PFSK-1 (cell line): ENCODE measurements at regions not wholly inside any gene's neighbourhood (a gene's known extent, or its start where the extent isn't known, plus 50 kb on each side); places are given as distances from the start of the nearest gene placed in this dataset.

Experiments
- POLR2AphosphoS5 ChIP-seq: IDR thresholded peaks from 2 replicates; pipeline ENCODE4 v1.6.1; 2012; ENCODE audit warnings: low read depth, mild to moderate bottlenecking, control low read depth, low read length, moderate library complexity
- SIN3A ChIP-seq: IDR thresholded peaks from 2 replicates; pipeline ENCODE4 v1.6.1; 2012; ENCODE audit warnings: mild to moderate bottlenecking, low read length, moderate library complexity, borderline replicate concordance; ENCODE audit not compliant: insufficient read depth
- TAF1 ChIP-seq: IDR thresholded peaks from 2 replicates; pipeline ENCODE4 v1.6.1; 2012; ENCODE audit warnings: low read length, control low read depth, borderline replicate concordance; ENCODE audit not compliant: insufficient read depth
- TF ChIP-seq, protein P1 (sequence below), 2 experiments: IDR thresholded peaks; 2 replicates each; pipeline versions ENCODE4 v1.6.1 to v1.8.0; 2011 to 2012; ENCODE audit warnings: low read depth in 2 of 2, low read length in 2 of 2, control low read depth in 1 of 2, inconsistent platforms in 1 of 2, mild to moderate bottlenecking in 1 of 2, moderate library complexity in 1 of 2; ENCODE audit not compliant: insufficient read depth in 1 of 2

DNA sequence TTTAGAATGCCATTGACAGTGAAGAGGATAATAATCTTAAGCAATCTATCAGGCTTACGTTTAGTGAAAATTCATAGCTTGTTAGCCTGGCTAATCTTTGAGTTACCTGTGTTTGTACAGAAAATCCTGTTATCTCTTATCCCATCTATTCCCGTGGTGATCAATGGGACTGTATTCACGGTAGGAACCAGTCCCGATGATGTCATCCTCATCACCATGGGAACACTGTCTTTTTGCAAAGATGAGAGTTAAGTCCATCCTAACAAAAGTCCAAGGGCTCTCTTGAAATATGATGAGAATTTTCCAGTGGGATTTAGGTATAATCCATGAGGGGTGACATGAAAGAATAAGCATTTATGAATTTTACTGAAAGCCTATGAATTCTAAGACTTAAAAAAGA, 762.2 kb downstream of the ETS1 start:
- TF ChIP-seq SIN3A: no peak
- TF ChIP-seq TAF1: no peak
- TF ChIP-seq, protein P1, sequence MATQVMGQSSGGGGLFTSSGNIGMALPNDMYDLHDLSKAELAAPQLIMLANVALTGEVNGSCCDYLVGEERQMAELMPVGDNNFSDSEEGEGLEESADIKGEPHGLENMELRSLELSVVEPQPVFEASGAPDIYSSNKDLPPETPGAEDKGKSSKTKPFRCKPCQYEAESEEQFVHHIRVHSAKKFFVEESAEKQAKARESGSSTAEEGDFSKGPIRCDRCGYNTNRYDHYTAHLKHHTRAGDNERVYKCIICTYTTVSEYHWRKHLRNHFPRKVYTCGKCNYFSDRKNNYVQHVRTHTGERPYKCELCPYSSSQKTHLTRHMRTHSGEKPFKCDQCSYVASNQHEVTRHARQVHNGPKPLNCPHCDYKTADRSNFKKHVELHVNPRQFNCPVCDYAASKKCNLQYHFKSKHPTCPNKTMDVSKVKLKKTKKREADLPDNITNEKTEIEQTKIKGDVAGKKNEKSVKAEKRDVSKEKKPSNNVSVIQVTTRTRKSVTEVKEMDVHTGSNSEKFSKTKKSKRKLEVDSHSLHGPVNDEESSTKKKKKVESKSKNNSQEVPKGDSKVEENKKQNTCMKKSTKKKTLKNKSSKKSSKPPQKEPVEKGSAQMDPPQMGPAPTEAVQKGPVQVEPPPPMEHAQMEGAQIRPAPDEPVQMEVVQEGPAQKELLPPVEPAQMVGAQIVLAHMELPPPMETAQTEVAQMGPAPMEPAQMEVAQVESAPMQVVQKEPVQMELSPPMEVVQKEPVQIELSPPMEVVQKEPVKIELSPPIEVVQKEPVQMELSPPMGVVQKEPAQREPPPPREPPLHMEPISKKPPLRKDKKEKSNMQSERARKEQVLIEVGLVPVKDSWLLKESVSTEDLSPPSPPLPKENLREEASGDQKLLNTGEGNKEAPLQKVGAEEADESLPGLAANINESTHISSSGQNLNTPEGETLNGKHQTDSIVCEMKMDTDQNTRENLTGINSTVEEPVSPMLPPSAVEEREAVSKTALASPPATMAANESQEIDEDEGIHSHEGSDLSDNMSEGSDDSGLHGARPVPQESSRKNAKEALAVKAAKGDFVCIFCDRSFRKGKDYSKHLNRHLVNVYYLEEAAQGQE (IDR thresholded peaks at IDR 0.05; ENCODE audit: insufficient read depth in 1 of 2, low read depth in 2 of 2, low read length in 2 of 2): no peak
- no peak for TF ChIP-seq POLR2AphosphoS5
